Esophagus muscularis mucosa (tissue), 4 donors: ENCODE measurements at regions not wholly inside any gene's neighbourhood (a gene's known extent, or its start where the extent isn't known, plus 50 kb on each side); places are given as distances from the start of the nearest gene placed in this dataset.

Experiments
- CTCF ChIP-seq, 3 experiments: fragments of 200-600 bp in 2 of 3; fragments of 450-650 bp in 1 of 3; sonication (generic) in 2 of 3; IDR thresholded peaks; one replicate each; pipeline ENCODE4 v1.5.1; 2017 to 2019; ENCODE audit warnings: antibody characterized with exemption in 3 of 3, mild to moderate bottlenecking in 2 of 3, moderate library complexity in 1 of 3
- EP300 ChIP-seq: sonication (generic); formaldehyde crosslinking; IDR thresholded peaks from one replicate; pipeline ENCODE4 v1.6.1; 2017; ENCODE audit warnings: antibody characterized with exemption
- POLR2A ChIP-seq: fragments of 450-650 bp; IDR thresholded peaks from one replicate; pipeline ENCODE4 v1.6.1; 2017; ENCODE audit warnings: antibody characterized with exemption, moderate library complexity, mild to moderate bottlenecking, low read depth

- TF ChIP-seq CTCF (IDR thresholded peaks at IDR 0.05) (no peak), POLR2A (no peak), EP300 (no peak)
Observed at GRCh38 chr10:42992156-42992956, 84.5 kb upstream of the RET start.
